AG08396 (cell line): ENCODE measurements at regions not wholly inside any gene's neighbourhood (a gene's known extent, or its start where the extent isn't known, plus 50 kb on each side); places are given as distances from the start of the nearest gene placed in this dataset.

Experiments
- DNase-seq: peaks from one replicate; pipeline ENCODE4 v3.0.0; 2012; ENCODE audit warnings: low spot score, mixed read lengths

GRCh38 chr17:13933441-13934276 is 135.6 kb upstream of the COX10 start:
- no peak for DNase-seq

- DNase-seq, result no peak
These were observed 130.1 kb upstream of the COX10 start for GRCh38 chr17:13939222-13939621.

GRCh38 chr17:13940858-13941665 is 128.2 kb upstream of the COX10 start:
- DNase-seq, result peak; percentile 21

- DNase-seq, result no peak
These were observed 127.5 kb upstream of the COX10 start for GRCh38 chr17:13941781-13942180.

- no peak for DNase-seq
These were observed 125.4 kb upstream of the COX10 start for GRCh38 chr17:13943909-13944308.

- DNase-seq, result no peak
These were observed 121.8 kb upstream of the COX10 start for GRCh38 chr17:13947499-13947898.

- DNase-seq, result no peak
These were observed 117.1 kb upstream of the COX10 start for GRCh38 chr17:13952009-13952750.

GRCh38 chr17:13953841-13954240 is 115.5 kb upstream of the COX10 start:
- DNase-seq, result peak; percentile 11

GRCh38 chr17:13957636-13958035 is 111.7 kb upstream of the COX10 start:
- peak; percentile 10 for DNase-seq

- DNase-seq, result no peak
These were observed 110.5 kb upstream of the COX10 start for GRCh38 chr17:13958773-13959172.

GRCh38 chr17:13961265-13961664 is 108.0 kb upstream of the COX10 start:
- DNase-seq, result no peak

- DNase-seq, result no peak
These were observed 106.5 kb upstream of the COX10 start for GRCh38 chr17:13962716-13963240.

GRCh38 chr17:13967416-13967815 is 101.9 kb upstream of the COX10 start:
- no peak for DNase-seq

- no peak for DNase-seq
These were observed 98.8 kb upstream of the COX10 start for GRCh38 chr17:13970531-13970930.

- DNase-seq, result no peak
These were observed 95.2 kb upstream of the COX10 start for GRCh38 chr17:13973960-13974651.

GRCh38 chr17:13977837-13978236 is 91.5 kb upstream of the COX10 start:
- DNase-seq, result no peak

GRCh38 chr17:13978478-13978877 is 90.8 kb upstream of the COX10 start:
- DNase-seq, result no peak

GRCh38 chr17:13981881-13982280 is 87.4 kb upstream of the COX10 start:
- DNase-seq, result no peak

- no peak for DNase-seq
These were observed 84.3 kb upstream of the COX10 start for GRCh38 chr17:13984956-13985355.

- no peak for DNase-seq
These were observed 82.4 kb upstream of the COX10 start for GRCh38 chr17:13986855-13987254.

GRCh38 chr17:13989138-13989537 is 80.2 kb upstream of the COX10 start:
- DNase-seq, result no peak

GRCh38 chr17:13993106-13993505 is 76.2 kb upstream of the COX10 start:
- no peak for DNase-seq
